Loucy (cell line): ENCODE measurements at regions not wholly inside any gene's neighbourhood (a gene's known extent, or its start where the extent isn't known, plus 50 kb on each side); places are given as distances from the start of the nearest gene placed in this dataset.
"Not testable (repeated sequence)": the region's sequence is repeated elsewhere in the genome, so short reads cannot be mapped to it uniquely, and the experiment has no call there.

ENCODE experiments used
- H2AFZ ChIP-seq: fragments of 200-600 bp; sonication (generic); 2 replicates; pipeline ENCODE4 v1.6.0; 2016; ENCODE audit warnings: antibody characterized with exemption, mild to moderate bottlenecking, low read length, moderate library complexity
- H3F3A ChIP-seq: fragments of 200-600 bp; 2 replicates; pipeline ENCODE4 v1.6.0; 2016; ENCODE audit warnings: antibody characterized with exemption, low read depth, mild to moderate bottlenecking
- H3K27me3 ChIP-seq: fragments of 200-600 bp; sonication (generic); 2 replicates; pipeline ENCODE4 v1.6.1; 2014; ENCODE audit warnings: low read length, mild to moderate bottlenecking; ENCODE audit not compliant: insufficient read depth, poor library complexity, severe bottlenecking
- H3K36me3 ChIP-seq: fragments of 200-600 bp; sonication (generic); 2 replicates; pipeline ENCODE4 v1.6.1; 2016; ENCODE audit warnings: low read length; ENCODE audit not compliant: insufficient read depth
- H3K4me1 ChIP-seq: fragments of 200-600 bp; sonication (generic); 2 replicates; pipeline ENCODE4 v1.5.1; 2014; ENCODE audit warnings: low read length, mild to moderate bottlenecking; ENCODE audit not compliant: insufficient read depth, poor library complexity, severe bottlenecking
- H3K4me2 ChIP-seq: fragments of 200-600 bp; sonication (generic); 2 replicates; pipeline ENCODE4 v1.6.0; 2014; ENCODE audit warnings: antibody characterized with exemption, low read length, low read depth, mild to moderate bottlenecking; ENCODE audit not compliant: poor library complexity, severe bottlenecking
- H3K4me3 ChIP-seq: fragments of 200-600 bp; sonication (generic); 2 replicates; pipeline ENCODE4 v1.5.1; 2014; ENCODE audit warnings: low read length, mild to moderate bottlenecking, mixed read lengths; ENCODE audit not compliant: poor library complexity, severe bottlenecking
- H3K79me2 ChIP-seq: fragments of 200-600 bp; sonication (generic); 2 replicates; pipeline ENCODE4 v1.6.1; 2014; ENCODE audit warnings: low read length; ENCODE audit not compliant: insufficient read depth
- H3K9ac ChIP-seq: fragments of 200-600 bp; sonication (generic); 2 replicates; pipeline ENCODE4 v1.6.0; 2014; ENCODE audit warnings: mild to moderate bottlenecking, low read depth, low read length, moderate library complexity; ENCODE audit not compliant: poor library complexity, severe bottlenecking
- H3K9me2 ChIP-seq: fragments of 200-600 bp; sonication (generic); replicated peaks from 2 replicates; pipeline ENCODE4 v1.6.1; 2016; ENCODE audit warnings: low read depth, low read length, mixed read lengths
- H3K9me3 ChIP-seq: fragments of 200-600 bp; sonication (generic); 2 replicates; pipeline ENCODE4 v1.6.1; 2014; ENCODE audit warnings: mild to moderate bottlenecking, antibody characterized with exemption, low read length, low read depth; ENCODE audit not compliant: insufficient read depth
- H4K20me1 ChIP-seq: fragments of 200-600 bp; sonication (generic); 2 replicates; pipeline ENCODE4 v1.6.0; 2014; ENCODE audit warnings: antibody characterized with exemption, low read length, mild to moderate bottlenecking; ENCODE audit not compliant: insufficient read depth, poor library complexity, severe bottlenecking
- EZH2phosphoT487 ChIP-seq: fragments of 200-600 bp; IDR thresholded peaks from 2 replicates; pipeline ENCODE4 v1.6.1; 2018; ENCODE audit warnings: antibody characterized with exemption, mild to moderate bottlenecking, moderate library complexity, borderline replicate concordance
- TF ChIP-seq, protein P1 (sequence below): fragments of 200-600 bp; sonication (generic); conservative IDR thresholded peaks from 2 replicates; pipeline ENCODE4 v1.5.1; 2014; ENCODE audit warnings: mild to moderate bottlenecking, antibody characterized with exemption, low read length

DNA sequence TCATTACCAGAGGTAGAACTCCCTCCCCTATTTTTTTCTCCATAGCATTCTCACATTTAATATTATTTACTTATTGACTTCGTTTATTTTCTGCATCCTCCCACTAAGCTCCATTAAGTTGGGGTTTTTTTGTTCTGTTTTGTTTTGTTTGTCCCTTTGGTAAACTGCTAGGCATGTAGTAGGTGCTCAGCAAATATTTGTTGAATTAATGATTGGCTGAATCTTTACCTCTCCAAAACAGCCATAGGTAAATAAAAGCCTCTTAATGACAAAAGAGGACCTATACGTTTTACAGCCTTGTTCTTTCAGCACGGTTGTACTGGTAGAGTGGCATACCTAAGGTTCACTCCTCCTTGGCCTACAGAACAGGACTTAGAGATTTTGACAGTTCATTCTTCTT, 52.0 kb downstream of the PRORP start:
- Histone ChIP-seq H3K4me2 (no peak overlapping the region), H4K20me1 (no peaks in the 10 kb centered on the region), H2AFZ (no peak overlapping the region), H3K36me3 (peaks cover 32% of the 10 kb centered on the region), H3K4me3 (no peak overlapping the region), H3K79me2 (peaks cover 8% of the 10 kb centered on the region; the same call in 1 of the 2 replicates), H3K9ac (no peak overlapping the region), H3K9me3 (peaks cover 4% of the 10 kb centered on the region; the same call in 1 of the 2 replicates), H3K9me2 (no peaks in the 10 kb centered on the region), H3K27me3 (no peaks in the 10 kb centered on the region), H3K4me1 (no peaks in the 10 kb centered on the region), H3F3A (no peaks in the 10 kb centered on the region)
- TF ChIP-seq, protein P1, sequence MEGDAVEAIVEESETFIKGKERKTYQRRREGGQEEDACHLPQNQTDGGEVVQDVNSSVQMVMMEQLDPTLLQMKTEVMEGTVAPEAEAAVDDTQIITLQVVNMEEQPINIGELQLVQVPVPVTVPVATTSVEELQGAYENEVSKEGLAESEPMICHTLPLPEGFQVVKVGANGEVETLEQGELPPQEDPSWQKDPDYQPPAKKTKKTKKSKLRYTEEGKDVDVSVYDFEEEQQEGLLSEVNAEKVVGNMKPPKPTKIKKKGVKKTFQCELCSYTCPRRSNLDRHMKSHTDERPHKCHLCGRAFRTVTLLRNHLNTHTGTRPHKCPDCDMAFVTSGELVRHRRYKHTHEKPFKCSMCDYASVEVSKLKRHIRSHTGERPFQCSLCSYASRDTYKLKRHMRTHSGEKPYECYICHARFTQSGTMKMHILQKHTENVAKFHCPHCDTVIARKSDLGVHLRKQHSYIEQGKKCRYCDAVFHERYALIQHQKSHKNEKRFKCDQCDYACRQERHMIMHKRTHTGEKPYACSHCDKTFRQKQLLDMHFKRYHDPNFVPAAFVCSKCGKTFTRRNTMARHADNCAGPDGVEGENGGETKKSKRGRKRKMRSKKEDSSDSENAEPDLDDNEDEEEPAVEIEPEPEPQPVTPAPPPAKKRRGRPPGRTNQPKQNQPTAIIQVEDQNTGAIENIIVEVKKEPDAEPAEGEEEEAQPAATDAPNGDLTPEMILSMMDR = no peak
- no peak for TF ChIP-seq EZH2phosphoT487

DNA sequence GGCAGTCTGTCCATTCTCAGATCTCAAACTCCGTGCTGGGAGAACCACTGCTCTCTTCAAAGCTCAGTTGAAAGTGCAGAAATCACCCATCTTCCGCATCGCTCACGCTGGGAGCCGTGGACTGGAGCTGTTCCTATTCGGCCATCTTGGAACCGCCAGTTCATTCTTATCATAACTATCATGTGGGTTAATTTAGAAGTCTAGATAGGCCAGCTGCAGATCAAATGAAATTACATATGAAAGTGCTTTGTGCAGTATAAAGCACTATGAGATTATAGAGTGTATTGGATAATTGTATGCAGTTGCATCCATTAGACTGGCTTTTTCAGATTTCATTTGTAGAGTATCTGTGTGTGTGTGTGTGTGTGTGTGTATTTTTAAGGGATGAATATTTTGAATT, 57.8 kb downstream of the PRORP start:
- no peaks in the 10 kb centered on the region for H4K20me1 ChIP-seq
- H3K9me2 ChIP-seq = no peaks in the 10 kb centered on the region
- H3K4me3 ChIP-seq = no peak overlapping the region
- no peaks in the 10 kb centered on the region for H3K4me1 ChIP-seq
- H3K27me3 ChIP-seq = no peaks in the 10 kb centered on the region
- no peak overlapping the region for H3K4me2 ChIP-seq
- no peaks in the 10 kb centered on the region for H3K79me2 ChIP-seq
- H3F3A ChIP-seq = no peaks in the 10 kb centered on the region
- H3K36me3 ChIP-seq = peaks cover 14% of the 10 kb centered on the region; the same call in 1 of the 2 replicates
- no peak overlapping the region for H3K9ac ChIP-seq
- no peak for TF ChIP-seq EZH2phosphoT487
- TF ChIP-seq, protein P1 = no peak
- H2AFZ ChIP-seq = no peak overlapping the region
- H3K9me3 ChIP-seq = no peaks in the 10 kb centered on the region

DNA sequence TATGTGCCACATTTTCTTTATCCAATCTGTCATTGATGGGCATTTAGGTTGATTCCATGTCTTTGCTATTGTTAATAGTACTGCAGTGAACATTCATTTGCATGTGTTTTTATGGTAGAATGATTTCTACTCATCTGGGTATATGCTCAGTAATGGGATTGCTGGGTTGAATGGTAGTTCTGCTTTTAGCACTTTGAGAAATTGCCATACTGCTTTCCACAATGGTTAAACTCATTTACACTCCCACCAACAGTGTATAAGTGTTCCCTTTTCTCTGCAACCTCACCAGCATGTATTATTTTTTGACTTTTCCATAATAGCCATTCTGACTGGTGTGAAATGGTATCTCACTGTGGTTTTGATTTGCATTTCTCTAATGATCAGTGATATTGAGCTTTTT, 62.5 kb downstream of the PRORP start:
- H3K79me2 ChIP-seq, H3K9me3 ChIP-seq, H3K9me2 ChIP-seq, H2AFZ ChIP-seq, H4K20me1 ChIP-seq, H3K27me3 ChIP-seq, H3K4me3 ChIP-seq, H3K4me2 ChIP-seq, H3F3A ChIP-seq, H3K9ac ChIP-seq, H3K4me1 ChIP-seq: not testable (repeated sequence)
- peaks cover 21% of the 10 kb centered on the region; the same call in 1 of the 2 replicates for H3K36me3 ChIP-seq

DNA sequence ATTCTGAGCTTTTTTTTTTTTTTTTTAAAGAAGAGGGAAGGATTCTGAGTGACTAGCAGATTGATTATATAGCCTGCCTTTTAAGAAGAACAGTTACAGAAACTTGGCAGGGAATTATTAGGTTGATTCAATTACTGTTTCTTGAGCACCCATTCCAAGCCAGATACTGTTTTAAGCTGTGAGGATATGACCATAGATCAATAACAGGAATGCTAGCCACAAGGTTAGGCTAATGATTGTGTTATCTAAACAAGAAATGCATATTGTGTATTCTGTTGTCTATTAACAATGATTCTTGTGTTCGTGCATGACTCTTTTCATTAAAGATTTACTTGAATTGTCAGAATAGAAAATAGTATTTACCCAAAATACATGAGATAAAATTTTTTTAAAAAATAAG, 67.1 kb downstream of the PRORP start:
- H2AFZ ChIP-seq = no peak overlapping the region
- no peak overlapping the region for H3K4me3 ChIP-seq
- H3K4me1 ChIP-seq = no peaks in the 10 kb centered on the region
- TF ChIP-seq, protein P1 = no peak
- TF ChIP-seq EZH2phosphoT487 = no peak
- H3K9me2 ChIP-seq = no peaks in the 10 kb centered on the region
- H4K20me1 ChIP-seq = no peaks in the 10 kb centered on the region
- peaks cover 17% of the 10 kb centered on the region; the same call in 1 of the 2 replicates for H3K36me3 ChIP-seq
- H3K9ac ChIP-seq = no peak overlapping the region
- H3K4me2 ChIP-seq = no peak overlapping the region
- no peaks in the 10 kb centered on the region for H3K79me2 ChIP-seq
- no peaks in the 10 kb centered on the region for H3K27me3 ChIP-seq
- no peaks in the 10 kb centered on the region for H3K9me3 ChIP-seq
- no peaks in the 10 kb centered on the region for H3F3A ChIP-seq
